WTC11 (cell line): ENCODE measurements at regions not wholly inside any gene's neighbourhood (a gene's known extent, or its start where the extent isn't known, plus 50 kb on each side); places are given as distances from the start of the nearest gene placed in this dataset.

Experiments
- ATAC-seq: fragments of 200-7000 bp; cut with Tn5 transposase; 2 replicates; pipeline ENCODE4 v1.10.0; 2021; ENCODE audit warnings: mild to moderate bottlenecking, moderate library complexity
- CTCF ChIA-PET: fragments of 300-600 bp; sonication (Branson Sonifier 250); formaldehyde crosslinking; loops from one replicate; lab custom pipeline; 2021; ENCODE audit warnings: antibody characterized with exemption; lab: Charles Lee
- POLR2A ChIA-PET: fragments of 350-600 bp; sonication (Branson Sonifier 250); formaldehyde crosslinking; loops from one replicate; lab custom pipeline; 2021; ENCODE audit warnings: antibody characterized with exemption; lab: Charles Lee
- DNase-seq: peaks from one replicate; pipeline ENCODE4 v3.0.0; 2021; ENCODE audit warnings: low spot score
- H3K27ac Mint-ChIP-seq: 2 replicates; pipeline ENCODE4 v1.8.0; 2021; ENCODE audit warnings: mixed read lengths
- H3K27me3 Mint-ChIP-seq: 2 replicates; pipeline ENCODE4 v1.8.0; 2021; ENCODE audit warnings: low read depth, mild to moderate bottlenecking, moderate library complexity, mixed read lengths
- H3K36me3 Mint-ChIP-seq: 2 replicates; pipeline ENCODE4 v1.8.0; 2021; ENCODE audit warnings: mixed read lengths
- H3K4me1 Mint-ChIP-seq: 2 replicates; pipeline ENCODE4 v1.8.0; 2022; ENCODE audit warnings: mixed read lengths
- H3K4me3 Mint-ChIP-seq: 2 replicates; pipeline ENCODE4 v1.8.0; 2021; ENCODE audit warnings: mild to moderate bottlenecking, moderate library complexity, mixed read lengths
- H3K9me3 Mint-ChIP-seq: 2 replicates; pipeline ENCODE4 v1.8.0; 2021; ENCODE audit warnings: mixed read lengths
- ATF3 ChIP-seq: sonication (generic); formaldehyde crosslinking; conservative IDR thresholded peaks from 2 replicates; pipeline ENCODE4 v1.8.1; 2022; ENCODE audit warnings: mild to moderate bottlenecking, missing genetic modification reagents
- CBFB ChIP-seq: sonication (generic); formaldehyde crosslinking; IDR thresholded peaks from 2 replicates; pipeline ENCODE4 v1.8.1; 2022; ENCODE audit warnings: mild to moderate bottlenecking, low read depth, missing genetic modification reagents
- CREM ChIP-seq: sonication (generic); formaldehyde crosslinking; IDR thresholded peaks from 2 replicates; pipeline ENCODE4 v1.8.1; 2022; ENCODE audit warnings: mild to moderate bottlenecking, missing genetic modification reagents, moderate library complexity
- ELF4 ChIP-seq: sonication (generic); formaldehyde crosslinking; IDR thresholded peaks from 2 replicates; pipeline ENCODE4 v1.8.1; 2022; ENCODE audit warnings: low read depth, mild to moderate bottlenecking, moderate library complexity, missing genetic modification reagents
- ERG ChIP-seq: fragments of 250-450 bp; sonication (Bioruptor Pico); IDR thresholded peaks from 2 replicates; pipeline ENCODE4 v1.8.0; 2021; ENCODE audit warnings: mild to moderate bottlenecking
- ESRRA ChIP-seq: sonication (generic); formaldehyde crosslinking; IDR thresholded peaks from 2 replicates; pipeline ENCODE4 v1.8.1; 2022; ENCODE audit warnings: mild to moderate bottlenecking, missing genetic modification reagents, borderline replicate concordance
- JAZF1 ChIP-seq: fragments of 250-450 bp; sonication (Bioruptor Pico); IDR thresholded peaks from 2 replicates; pipeline ENCODE4 v1.9.0; 2021; ENCODE audit warnings: moderate library complexity, mild to moderate bottlenecking, inconsistent platforms
- KAT7 ChIP-seq: sonication (generic); formaldehyde crosslinking; IDR thresholded peaks from 2 replicates; pipeline ENCODE4 v1.8.1; 2023; ENCODE audit warnings: missing genetic modification reagents, mild to moderate bottlenecking, borderline replicate concordance
- NFE2L1 ChIP-seq: sonication (generic); formaldehyde crosslinking; IDR thresholded peaks from 2 replicates; pipeline ENCODE4 v1.8.1; 2023; ENCODE audit warnings: missing genetic modification reagents
- PRRX2 ChIP-seq: fragments of 250-450 bp; sonication (Bioruptor Pico); IDR thresholded peaks from 2 replicates; pipeline ENCODE4 v1.8.0; 2021; ENCODE audit warnings: mild to moderate bottlenecking
- RORB ChIP-seq: fragments of 250-450 bp; sonication (Bioruptor Pico); IDR thresholded peaks from 2 replicates; pipeline ENCODE4 v1.9.0; 2021; ENCODE audit warnings: mild to moderate bottlenecking
- SMAD3 ChIP-seq: sonication (generic); formaldehyde crosslinking; IDR thresholded peaks from 2 replicates; pipeline ENCODE4 v1.8.0; 2022; ENCODE audit warnings: missing genetic modification reagents, mild to moderate bottlenecking, borderline replicate concordance
- SP1 ChIP-seq: sonication (generic); formaldehyde crosslinking; conservative IDR thresholded peaks from 2 replicates; pipeline ENCODE4 v1.8.1; 2022; ENCODE audit warnings: missing genetic modification reagents
- USF1 ChIP-seq: sonication (generic); formaldehyde crosslinking; IDR thresholded peaks from 2 replicates; pipeline ENCODE4 v1.8.0; 2022; ENCODE audit warnings: mild to moderate bottlenecking, missing genetic modification reagents
- USF2 ChIP-seq: sonication (generic); formaldehyde crosslinking; IDR thresholded peaks from 2 replicates; pipeline ENCODE4 v1.8.1; 2023; ENCODE audit warnings: mild to moderate bottlenecking, missing genetic modification reagents, moderate library complexity
- ZMAT4 ChIP-seq: fragments of 250-450 bp; sonication (Bioruptor Pico); IDR thresholded peaks from 2 replicates; pipeline ENCODE4 v1.9.0; 2021; ENCODE audit warnings: mild to moderate bottlenecking
- ZNF138 ChIP-seq: sonication (generic); formaldehyde crosslinking; conservative IDR thresholded peaks from 2 replicates; pipeline ENCODE4 v1.8.1; 2022; ENCODE audit warnings: mild to moderate bottlenecking, moderate library complexity, missing genetic modification reagents
- ZNF232 ChIP-seq: sonication (generic); formaldehyde crosslinking; IDR thresholded peaks from 2 replicates; pipeline ENCODE4 v1.8.0; 2022; ENCODE audit warnings: mild to moderate bottlenecking, missing genetic modification reagents
- ZNF263 ChIP-seq: sonication (generic); formaldehyde crosslinking; IDR thresholded peaks from 2 replicates; pipeline ENCODE4 v1.8.1; 2022; ENCODE audit warnings: low read depth, mild to moderate bottlenecking, moderate library complexity, missing genetic modification reagents
- ZNF281 ChIP-seq: sonication (generic); formaldehyde crosslinking; IDR thresholded peaks from 2 replicates; pipeline ENCODE4 v1.8.0; 2023; ENCODE audit warnings: mild to moderate bottlenecking, missing genetic modification reagents
- ZNF532 ChIP-seq: fragments of 250-450 bp; sonication (Bioruptor Pico); IDR thresholded peaks from 2 replicates; pipeline ENCODE4 v1.9.0; 2021; ENCODE audit warnings: mild to moderate bottlenecking, borderline replicate concordance
- ZNF671 ChIP-seq: fragments of 250-450 bp; sonication (Bioruptor Pico); IDR thresholded peaks from 2 replicates; pipeline ENCODE4 v1.8.0; 2021; ENCODE audit warnings: mild to moderate bottlenecking

GRCh38 chr7:98467570-98468312 is 66.9 kb upstream of the BAIAP2L1 start:
- DNase-seq (peak; percentile 33), ATAC-seq (0 out of 2 replicates have a peak, but pooled peaks have one; percentile 7)
- H3K4me3 Mint-ChIP-seq = no peak overlapping the region
- peaks cover 26% of the 10 kb centered on the region for H3K27me3 Mint-ChIP-seq
- H3K27ac Mint-ChIP-seq = no peak overlapping the region
- ChIA-PET CTCF (no interaction called here), POLR2A (no interaction called here)
- TF ChIP-seq ZNF671 (CRISPR knock-in tag) (no peak), RORB (no peak), KAT7 (CRISPR knock-in tag) (no peak), USF2 (CRISPR knock-in tag) (peak; percentile 82), ATF3 (CRISPR knock-in tag) (no peak), USF1 (peak; percentile 71)
- peaks cover 18% of the 10 kb centered on the region for H3K9me3 Mint-ChIP-seq
- peaks cover 10% of the 10 kb centered on the region for H3K4me1 Mint-ChIP-seq
- H3K36me3 Mint-ChIP-seq = peaks cover 4% of the 10 kb centered on the region; the same call in 1 of the 2 replicates

- Mint-ChIP-seq H3K27me3 (peaks cover 20% of the 10 kb centered on the region), H3K4me3 (no peak overlapping the region), H3K4me1 (no peaks in the 10 kb centered on the region), H3K9me3 (peaks cover 19% of the 10 kb centered on the region), H3K27ac (no peak overlapping the region), H3K36me3 (peaks cover 4% of the 10 kb centered on the region; the same call in 1 of the 2 replicates)
- ATAC-seq (no peak), DNase-seq (no peak)
- CTCF ChIA-PET = no interaction called here
- POLR2A ChIA-PET = no interaction called here
- TF ChIP-seq PRRX2 (CRISPR knock-in tag) = no peak
- TF ChIP-seq ERG (CRISPR knock-in tag) = no peak
- no peak for TF ChIP-seq SP1 (CRISPR knock-in tag)
- no peak for TF ChIP-seq ZNF281
- TF ChIP-seq JAZF1 (CRISPR knock-in tag) = no peak
- no peak for TF ChIP-seq ESRRA (CRISPR knock-in tag)
- no peak for TF ChIP-seq ZMAT4 (CRISPR knock-in tag)
- no peak for TF ChIP-seq ZNF263 (CRISPR knock-in tag)
- no peak for TF ChIP-seq CREM (CRISPR knock-in tag)
- no peak for TF ChIP-seq ZNF532 (CRISPR knock-in tag)
- TF ChIP-seq SMAD3 = no peak
- TF ChIP-seq ZNF138 (CRISPR knock-in tag) = no peak
- no peak for TF ChIP-seq ELF4
- TF ChIP-seq NFE2L1 (CRISPR knock-in tag) = no peak
- no peak for TF ChIP-seq ZNF232 (CRISPR knock-in tag)
- TF ChIP-seq CBFB (CRISPR knock-in tag) = no peak
Measured at GRCh38 chr7:98465022-98465421, 64.1 kb upstream of the BAIAP2L1 start.
